ENCODE measurements at regions not wholly inside any gene's neighbourhood (a gene's known extent, or its start where the extent isn't known, plus 50 kb on each side); places are given as distances from the start of the nearest gene placed in this dataset.
A peak's percentile ranks its signal among the peaks of the same experiment; 100 is the strongest.
"Not testable (repeated sequence)": the region's sequence is repeated elsewhere in the genome, so short reads cannot be mapped to it uniquely, and the experiment has no call there.

GRCh38 chr15:70522323-70522966 lies 240.9 kb downstream of the UACA start:
- no peak for DNase-seq

GRCh38 chr15:70521576-70522322 lies 241.6 kb downstream of the UACA start:
- DNase-seq: no peak

- DNase-seq: no peak
Measured at GRCh38 chr15:70519616-70520015, 243.7 kb downstream of the UACA start.

- DNase-seq: no peak
Measured at GRCh38 chr15:70519004-70519365, 244.4 kb downstream of the UACA start.

GRCh38 chr15:70518201-70519003 lies 245.0 kb downstream of the UACA start:
- DNase-seq: no peak

GRCh38 chr15:70517194-70517590 lies 246.2 kb downstream of the UACA start:
- no peak for DNase-seq

GRCh38 chr15:70516408-70517193 lies 246.8 kb downstream of the UACA start:
- DNase-seq: no peak

- DNase-seq: no peak
Measured at GRCh38 chr15:70514251-70514650, 249.1 kb downstream of the UACA start.

- DNase-seq: no peak
Measured at GRCh38 chr15:70513819-70514218, 249.5 kb downstream of the UACA start.

GRCh38 chr15:70512772-70513362 lies 250.5 kb downstream of the UACA start:
- peak; percentile 51 for DNase-seq

GRCh38 chr15:70511972-70512587 lies 251.3 kb downstream of the UACA start:
- not testable (repeated sequence) for DNase-seq

- DNase-seq: no peak
Measured at GRCh38 chr15:70510433-70510832, 252.9 kb downstream of the UACA start.

GRCh38 chr15:70509731-70510143 lies 253.6 kb downstream of the UACA start:
- DNase-seq: no peak

GRCh38 chr15:70509282-70509662 lies 254.1 kb downstream of the UACA start:
- DNase-seq: peak; percentile 99

- DNase-seq: peak; percentile 41
Measured at GRCh38 chr15:70508561-70509281, 254.6 kb downstream of the UACA start.

GRCh38 chr15:70507772-70508371 lies 255.5 kb downstream of the UACA start:
- DNase-seq: peak; percentile 53

GRCh38 chr15:70505936-70506912 lies 257.1 kb downstream of the UACA start:
- no peak for DNase-seq

- DNase-seq: no peak
Measured at GRCh38 chr15:70505411-70505919, 257.9 kb downstream of the UACA start.

- no peak for DNase-seq
Measured at GRCh38 chr15:70504988-70505387, 258.4 kb downstream of the UACA start.
